HG03342 (cell line): ENCODE measurements at regions not wholly inside any gene's neighbourhood (a gene's known extent, or its start where the extent isn't known, plus 50 kb on each side); places are given as distances from the start of the nearest gene placed in this dataset.
A peak's percentile ranks its signal among the peaks of the same experiment; 100 is the strongest.

Experiments
- ATAC-seq: cut with Tn5 transposase; IDR thresholded peaks from one replicate; pipeline ENCODE4 v1.9.1; 2021; ENCODE audit warnings: mild to moderate bottlenecking, moderate library complexity; ENCODE audit not compliant: unreplicated experiment

DNA sequence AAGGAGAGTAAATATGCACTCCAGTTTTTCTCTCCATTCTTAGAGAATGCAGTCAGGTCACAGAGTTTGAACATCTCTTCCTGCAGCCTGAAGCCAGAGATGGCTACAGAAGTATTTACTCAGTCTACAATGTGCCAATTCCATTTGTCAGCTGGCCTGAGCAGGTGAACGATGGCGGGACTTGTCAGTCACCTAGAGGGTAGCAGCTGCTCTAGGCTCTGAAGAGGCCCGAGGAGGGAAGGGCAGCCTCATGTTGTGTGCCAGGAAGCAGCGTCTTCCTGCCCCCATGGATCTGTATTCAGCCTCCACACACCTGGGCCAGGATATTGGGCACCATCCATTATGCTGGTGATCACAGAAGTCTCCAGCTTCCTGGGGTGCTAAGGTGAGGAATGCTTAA, 316.7 kb upstream of the CHAC2 start:
- no peak for ATAC-seq

DNA sequence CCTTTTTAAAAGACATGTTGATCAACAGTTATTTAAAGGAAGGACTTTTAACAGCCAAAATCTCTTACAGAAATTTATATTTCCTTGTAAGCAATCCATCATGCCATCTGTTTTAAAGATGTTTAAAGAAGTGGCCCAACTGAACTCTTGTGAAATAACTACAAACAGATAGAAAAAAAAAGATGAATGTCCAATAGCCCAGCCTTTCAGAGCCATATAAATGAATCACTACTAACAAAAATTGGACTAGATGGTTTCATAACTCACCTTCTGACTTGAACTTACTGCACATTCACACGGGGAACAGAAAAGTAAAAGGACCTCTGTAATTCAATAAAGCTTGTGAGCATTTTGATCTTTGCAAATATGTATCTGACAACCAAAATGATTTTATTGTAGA, 319.0 kb upstream of the CHAC2 start:
- ATAC-seq, result no peak

DNA sequence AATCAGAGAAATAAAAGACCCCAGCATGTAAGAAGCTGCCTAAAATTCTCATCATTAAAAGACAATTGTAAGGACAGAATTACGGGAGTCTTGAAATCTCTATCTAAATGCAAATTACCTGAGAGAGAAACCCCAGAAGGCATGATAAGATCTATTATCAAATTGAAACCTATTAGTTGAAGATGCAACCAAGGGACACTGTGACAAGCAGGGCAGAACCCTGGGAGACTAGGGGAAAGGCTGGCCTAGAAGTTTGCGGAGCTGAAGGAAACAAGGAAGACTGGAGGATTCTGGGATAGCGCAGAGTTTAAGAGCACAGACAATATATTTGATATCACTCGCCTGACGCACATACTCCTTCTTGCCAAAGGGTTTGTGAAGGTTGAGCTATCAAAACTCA, 319.5 kb upstream of the CHAC2 start:
- no peak for ATAC-seq

DNA sequence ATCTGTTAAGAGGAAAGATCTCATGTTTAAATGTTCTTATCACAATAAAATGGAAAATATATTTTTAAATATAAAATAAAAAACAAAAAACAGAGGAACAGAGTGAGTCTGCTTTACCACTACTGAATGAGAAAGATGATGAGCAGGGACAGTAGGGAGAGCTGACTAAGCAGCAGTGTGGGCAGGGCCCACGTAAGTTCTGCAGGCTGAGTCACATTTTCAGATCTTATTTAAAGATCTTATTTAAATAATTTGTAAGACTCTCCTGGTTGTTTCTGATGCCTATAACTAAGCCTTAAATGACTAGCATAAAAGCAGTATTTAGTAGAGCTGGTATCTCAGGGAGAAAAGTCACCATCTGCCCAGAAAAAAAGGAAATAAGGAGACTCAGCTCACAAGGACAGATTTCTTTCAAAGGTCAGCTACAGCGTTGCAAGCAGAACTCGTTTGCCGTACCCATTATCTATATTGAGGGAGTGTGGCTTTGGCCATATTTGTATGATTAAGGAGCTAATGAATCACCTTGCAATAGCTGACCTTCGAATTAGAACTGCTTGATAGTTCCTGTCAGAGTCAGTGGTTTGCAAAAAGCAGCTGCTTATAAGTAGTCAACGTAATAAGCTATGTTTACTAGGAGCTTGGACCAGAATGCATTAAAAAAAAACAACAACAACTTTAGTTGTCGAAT, 322.1 kb upstream of the CHAC2 start:
- peak; percentile 59 for ATAC-seq

DNA sequence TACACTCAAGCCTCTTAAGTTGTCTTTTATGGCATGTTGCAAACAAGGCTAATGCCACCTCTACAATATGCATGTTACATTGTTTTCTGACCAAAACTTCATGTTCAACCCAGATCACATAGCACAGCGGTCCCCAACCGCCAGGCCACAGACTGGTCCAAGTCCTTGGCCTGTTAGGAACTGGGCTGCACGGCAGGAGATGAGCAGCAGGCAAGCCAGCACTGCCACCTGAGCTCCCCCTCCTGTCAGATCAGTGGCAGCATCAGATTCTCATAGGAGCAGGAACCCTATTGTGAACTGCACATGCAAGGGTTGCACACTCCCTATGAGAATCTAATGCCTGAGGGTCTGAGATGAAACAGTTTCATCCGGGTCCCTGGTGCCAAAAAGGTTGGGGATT, 324.8 kb upstream of the CHAC2 start:
- no peak for ATAC-seq

DNA sequence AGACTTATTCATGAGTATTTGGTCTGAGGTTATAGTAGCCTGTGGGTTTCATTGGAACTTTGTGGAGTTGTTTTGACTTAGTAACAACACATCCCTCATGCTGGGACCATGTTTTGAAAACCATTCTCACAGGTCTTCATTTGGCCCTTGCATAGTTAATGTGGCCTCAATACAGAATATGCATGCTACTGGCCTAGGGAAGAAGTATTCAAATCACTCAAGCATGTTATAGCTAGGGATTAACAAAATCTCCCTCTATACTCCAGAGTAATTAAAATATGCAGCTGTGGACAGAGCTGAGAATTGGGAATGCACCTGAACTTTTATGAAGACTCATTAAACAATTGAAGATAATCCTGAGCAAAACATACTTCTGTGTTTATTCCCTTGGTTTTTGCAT, 325.5 kb upstream of the CHAC2 start:
- ATAC-seq, result no peak

DNA sequence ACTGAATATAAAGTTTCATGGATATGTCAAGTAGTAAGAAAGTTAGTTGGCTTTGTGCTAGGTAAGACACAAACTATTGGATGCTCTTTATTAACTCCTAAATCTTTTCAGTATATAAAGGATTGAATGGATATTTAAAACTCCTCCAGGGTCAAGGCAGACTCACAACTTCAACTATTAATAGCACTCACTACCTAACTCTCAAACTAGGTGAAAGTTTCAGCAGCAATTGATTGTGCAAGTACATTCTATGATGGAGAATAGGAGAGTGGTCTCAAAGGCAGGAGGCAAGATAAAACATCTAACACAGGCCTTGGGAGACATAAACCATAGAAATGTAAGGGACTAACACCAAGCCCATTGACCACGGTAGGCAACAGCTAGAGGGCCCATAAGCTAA, 328.9 kb upstream of the CHAC2 start:
- ATAC-seq, result no peak

DNA sequence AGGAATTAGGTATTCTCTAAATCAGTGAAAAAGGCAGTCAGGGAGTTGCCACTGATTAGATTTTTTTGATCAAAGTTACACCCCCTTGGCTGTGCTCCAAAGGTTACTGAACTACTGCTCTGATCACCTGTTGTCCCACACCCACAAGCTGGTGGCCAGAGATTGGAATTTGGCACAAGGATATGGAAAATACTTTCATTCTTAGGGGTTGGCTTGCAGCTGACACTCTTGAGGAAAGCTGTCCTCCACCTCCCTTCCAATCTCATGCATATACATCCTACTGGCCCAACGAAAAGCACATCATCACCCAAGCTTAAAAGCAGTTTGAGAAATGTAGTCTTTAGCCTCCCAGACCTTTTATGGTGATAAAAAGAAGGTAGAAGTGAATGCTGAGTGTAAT, 329.5 kb upstream of the CHAC2 start:
- ATAC-seq, result no peak

DNA sequence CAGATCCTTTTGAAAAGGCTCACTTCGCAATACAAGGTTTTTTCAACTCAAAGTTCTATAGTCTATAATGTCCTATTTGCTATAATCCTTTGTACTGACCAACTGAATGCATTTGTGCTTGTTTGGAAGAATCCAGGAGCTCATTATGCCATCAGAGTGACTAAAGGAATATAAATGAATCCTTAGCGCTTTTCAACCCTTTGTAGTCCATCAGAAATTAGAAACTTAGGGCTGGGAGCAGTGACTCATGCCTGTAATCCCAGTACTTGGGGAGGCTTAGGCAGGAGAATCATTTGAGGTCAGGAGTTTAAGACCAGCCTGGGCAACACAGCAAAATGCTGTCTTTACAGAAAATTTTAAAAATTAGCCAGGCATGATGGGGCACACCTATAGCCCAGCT, 330.2 kb upstream of the CHAC2 start:
- ATAC-seq, result no peak

DNA sequence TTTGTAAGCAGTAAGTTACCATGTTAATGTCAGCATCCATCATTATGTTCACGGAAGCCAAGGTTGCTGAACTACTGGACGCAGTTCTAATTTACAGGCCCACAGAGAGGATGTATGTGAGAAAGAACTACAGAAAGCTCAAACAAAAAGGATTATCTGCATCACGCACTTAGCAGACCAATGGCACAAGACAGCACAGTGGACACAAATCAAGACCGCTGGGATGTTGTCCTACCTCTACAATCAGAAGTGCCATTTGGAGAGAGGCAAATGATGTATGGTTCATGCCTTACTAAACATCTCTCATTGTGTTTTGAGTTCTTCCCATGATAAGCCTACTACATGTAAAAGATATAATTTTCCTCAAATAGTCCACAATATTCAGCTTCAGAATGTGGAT, 330.7 kb upstream of the CHAC2 start:
- ATAC-seq, result no peak

DNA sequence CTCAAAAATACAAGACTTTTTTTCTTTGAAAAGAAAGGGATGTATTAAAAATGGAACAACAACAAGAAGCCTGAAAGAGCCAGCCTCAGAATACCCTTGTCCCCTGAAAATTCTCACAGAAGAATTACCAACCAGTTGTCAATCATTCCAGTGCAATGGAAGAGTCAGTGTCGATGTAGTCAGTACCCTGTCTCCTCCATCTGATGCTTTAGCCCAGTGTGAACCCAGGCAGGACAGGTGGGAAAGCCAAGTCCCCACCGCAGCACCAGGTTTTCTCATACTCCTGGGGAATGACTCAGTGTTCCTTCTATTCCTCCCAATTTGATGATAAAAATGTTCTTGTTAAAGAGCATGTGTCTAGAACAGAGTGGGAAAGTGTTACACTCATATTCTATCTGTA, 332.0 kb upstream of the CHAC2 start:
- ATAC-seq, result no peak

DNA sequence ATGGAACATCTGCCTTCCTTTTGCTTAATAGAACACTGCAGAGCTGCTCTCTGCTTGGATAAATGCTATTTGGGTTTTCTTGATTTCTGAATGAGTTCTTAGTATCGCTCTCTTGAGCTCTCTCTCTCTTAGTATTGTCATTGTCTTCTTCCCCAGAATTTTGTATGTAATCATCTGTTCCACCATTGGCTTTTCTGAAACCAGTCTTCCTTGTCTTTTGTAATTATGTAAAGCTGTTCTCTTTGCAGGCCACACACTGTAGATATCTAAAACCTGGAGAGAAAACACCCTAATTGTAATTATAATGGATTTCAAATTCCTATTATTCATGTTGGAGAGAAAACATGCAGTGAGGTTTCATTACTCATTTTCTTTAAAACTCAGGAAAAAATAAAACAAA, 333.1 kb upstream of the CHAC2 start:
- no peak for ATAC-seq

DNA sequence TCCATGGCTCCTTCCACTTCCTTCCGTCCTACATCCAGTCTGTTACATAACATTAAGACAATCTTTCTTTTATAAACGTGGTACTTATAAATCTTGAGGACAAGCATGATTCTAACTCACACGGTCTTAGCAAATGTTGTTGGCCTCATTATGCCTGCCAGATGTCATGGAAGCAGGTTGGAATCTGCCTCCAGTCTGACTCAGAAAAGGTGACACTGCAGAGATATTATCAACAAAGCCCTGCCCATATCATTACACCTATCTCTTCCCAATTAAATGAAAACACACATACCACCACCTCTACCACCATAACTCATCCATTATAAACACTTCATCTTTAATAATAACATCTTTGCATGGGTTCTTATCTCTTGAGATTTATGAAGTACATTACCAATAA, 334.7 kb upstream of the CHAC2 start:
- no peak for ATAC-seq

DNA sequence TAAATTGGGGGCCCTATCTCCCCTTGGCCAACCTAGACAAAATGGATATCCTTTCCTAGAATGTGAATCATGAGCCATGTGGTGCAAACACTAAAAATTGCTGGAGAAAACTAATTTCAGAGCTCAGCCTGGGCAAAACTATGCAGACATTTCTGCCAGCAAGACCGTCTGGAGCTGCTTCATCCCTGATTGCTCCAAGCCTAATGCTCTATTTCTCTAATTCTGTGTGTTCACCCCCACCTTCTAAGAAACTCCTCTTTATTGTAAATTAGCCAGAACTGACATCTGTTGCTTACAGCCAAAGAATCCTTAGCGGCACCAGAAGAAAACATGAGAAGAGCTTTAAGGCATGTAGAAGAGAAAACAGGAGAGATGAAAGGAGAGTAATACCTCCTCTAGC, 337.7 kb upstream of the CHAC2 start:
- no peak for ATAC-seq

DNA sequence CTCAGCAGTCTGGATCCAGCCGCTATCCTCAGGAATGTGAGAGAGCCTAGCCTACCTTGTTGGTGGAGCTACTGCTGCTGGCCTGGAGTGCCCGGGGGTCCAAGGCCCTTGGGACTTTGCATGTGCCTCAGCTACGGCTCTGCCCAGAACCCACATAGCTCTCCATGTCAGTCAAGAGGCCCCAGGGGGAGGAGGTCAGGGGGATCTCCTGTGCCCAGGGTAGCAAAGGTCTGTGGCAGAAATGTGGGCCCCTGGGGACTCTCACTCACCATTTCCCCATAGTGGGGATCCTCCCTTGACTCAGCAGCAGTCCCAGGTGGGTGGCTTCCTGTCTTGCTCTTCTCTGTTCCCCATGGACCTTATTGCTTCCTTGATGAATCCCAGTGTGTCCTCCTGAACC, 342.7 kb upstream of the CHAC2 start:
- peak; percentile 73 for ATAC-seq

DNA sequence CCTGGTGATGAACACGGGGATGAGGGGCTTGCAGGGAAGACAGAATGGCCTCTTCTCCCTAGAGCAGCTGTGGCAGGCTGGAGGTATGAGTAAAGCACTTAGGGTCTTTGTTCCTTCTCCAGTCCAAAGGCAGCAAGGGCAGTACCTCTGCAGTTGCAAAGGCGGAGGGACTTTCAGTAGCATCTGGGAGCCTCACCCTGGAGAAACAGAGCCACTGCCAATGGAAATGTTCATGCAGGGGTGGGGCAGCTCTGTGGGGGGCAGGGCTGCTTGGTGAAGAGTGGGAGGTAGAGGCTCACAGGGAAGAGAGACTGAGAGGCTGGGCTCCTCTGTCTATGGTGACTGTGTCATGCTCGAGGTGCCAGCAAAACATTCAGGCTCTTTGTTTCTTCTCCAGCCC, 344.1 kb upstream of the CHAC2 start:
- ATAC-seq, result no peak

DNA sequence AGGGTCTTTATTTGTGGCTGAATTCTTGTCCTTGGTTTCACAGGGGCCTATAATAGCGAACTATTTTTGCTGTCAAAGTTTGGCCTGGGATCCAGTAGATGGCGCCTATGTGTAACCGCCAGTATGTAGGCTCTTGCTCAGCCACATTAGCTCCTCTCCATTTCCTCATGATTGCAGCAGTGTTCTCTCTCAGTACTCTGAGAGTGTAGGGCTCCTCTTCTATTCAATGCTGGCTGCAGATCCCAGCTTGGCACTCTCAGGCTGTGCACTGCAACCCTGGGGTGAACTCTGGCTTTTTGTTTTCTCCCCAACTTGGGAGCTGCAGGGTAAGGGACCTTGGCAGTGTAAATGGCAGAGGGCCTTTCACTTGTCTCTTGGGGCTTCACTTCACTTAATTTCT, 344.6 kb upstream of the CHAC2 start:
- ATAC-seq, result peak; percentile 71

DNA sequence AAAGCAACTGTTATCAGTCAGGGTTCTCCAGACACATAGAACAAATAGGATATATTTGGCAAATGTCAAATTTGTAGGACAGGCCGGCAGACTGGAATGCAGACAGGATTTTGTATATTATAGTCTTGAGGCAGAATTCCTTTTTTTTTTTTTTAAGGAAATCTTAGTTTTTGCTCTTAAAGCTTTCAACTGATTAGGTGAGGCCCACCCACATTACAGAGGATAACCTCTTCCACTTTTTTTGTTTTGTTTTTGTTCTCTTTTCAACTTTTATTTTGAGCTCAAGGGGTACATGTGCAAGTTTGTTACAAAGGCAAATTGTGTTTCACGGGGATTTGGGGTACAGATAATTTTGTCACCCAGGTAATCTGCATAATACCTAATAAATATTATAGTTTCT, 350.2 kb upstream of the CHAC2 start:
- no peak for ATAC-seq

DNA sequence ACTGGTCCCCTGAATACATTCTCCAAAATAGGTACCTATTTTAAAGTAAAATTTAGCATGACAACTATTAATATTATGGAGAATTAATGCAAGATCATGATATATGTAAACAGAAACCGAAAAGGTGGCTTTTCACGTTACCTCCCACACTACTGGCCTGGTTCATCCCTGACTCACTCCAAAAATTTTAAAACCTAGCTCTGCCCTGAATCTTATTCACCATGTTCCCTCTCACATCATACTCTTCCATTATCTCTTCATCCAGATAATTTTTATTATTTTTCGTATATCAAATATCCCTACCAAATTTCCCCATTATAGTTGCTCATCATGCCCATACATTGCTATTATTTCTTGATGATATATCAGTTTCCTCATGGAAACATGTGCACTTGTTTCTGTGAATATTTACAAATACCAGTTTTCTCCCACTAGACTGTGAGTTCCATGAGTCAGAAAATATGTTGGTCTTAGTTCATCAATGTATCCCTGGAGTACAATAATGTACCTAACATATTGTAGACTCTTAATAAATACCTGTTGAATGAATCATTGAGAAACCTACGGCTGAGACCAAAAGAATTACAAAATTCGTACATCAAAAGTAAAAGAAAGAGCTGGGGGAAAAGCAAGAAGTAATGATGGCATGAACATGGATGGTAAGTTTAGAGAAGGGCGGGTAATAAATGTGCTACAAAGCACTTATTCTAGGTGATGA, 360.1 kb upstream of the CHAC2 start:
- ATAC-seq, result no peak

DNA sequence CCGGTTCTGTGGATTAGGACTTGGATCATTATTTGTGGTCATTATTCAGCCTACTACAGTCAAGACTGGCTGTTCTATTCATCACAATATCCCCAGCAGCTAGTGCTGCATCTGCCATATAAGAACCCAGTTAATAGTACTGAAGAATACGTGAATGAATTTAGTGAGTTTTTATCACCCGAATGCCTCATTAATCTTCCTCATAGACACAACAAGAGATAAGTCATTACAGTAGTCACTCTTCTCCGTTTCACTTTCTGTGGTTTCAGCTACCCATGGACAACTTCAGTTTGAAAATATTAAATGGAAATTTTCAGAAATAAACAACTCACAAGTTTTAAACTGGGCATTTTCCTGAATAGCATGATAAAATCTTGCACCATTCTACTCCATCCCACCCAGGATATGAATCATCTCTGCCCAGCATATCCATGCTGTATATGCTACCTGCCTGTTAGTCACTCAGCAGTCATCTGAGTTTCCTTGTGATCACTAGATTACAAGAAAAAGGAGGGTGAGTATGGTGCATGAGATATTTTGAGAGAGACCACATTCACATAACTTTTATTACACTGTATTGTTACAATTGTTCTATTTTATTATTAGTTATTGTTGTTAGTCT, 363.7 kb upstream of the CHAC2 start:
- ATAC-seq, result peak; percentile 83

DNA sequence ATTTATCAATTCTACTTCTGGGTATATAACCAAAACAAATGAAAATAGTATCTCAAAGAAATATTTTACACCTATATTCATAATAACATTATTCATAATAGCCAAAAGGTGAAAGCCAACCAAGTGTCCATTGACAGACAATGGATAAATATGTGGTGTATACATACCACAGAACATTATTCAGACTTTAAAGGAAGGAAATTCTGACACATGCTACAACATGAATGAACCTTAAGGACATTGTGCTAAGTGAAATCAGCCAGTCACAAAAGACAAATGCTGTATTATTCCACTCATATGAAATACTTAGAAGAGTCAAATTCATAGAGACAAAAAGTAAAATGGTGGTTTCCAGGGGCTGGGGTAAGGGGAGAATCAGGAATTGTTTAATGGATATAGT, 370.5 kb upstream of the CHAC2 start:
- ATAC-seq, result no peak

DNA sequence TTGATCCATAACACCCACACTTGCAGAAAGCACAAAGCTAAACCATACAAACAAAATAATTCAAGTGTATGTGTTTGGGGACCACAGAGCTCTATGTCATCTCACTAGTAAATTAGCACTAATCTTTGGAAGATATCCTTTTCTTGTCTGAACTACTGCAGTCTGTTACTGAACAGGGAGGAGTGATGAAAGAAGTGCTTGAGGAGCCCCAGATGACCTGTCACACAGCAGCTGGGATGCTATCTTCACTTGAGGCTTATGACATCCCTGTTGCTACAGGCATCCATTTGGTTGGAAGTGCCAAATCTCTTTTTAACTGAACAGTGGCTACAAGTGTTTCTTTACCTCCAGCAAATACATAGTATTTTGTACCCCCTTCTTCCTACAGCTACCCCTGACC, 386.3 kb upstream of the CHAC2 start:
- no peak for ATAC-seq
